HG02870 (cell line): ENCODE measurements at regions not wholly inside any gene's neighbourhood (a gene's known extent, or its start where the extent isn't known, plus 50 kb on each side); places are given as distances from the start of the nearest gene placed in this dataset.

Experiments used
- ATAC-seq: cut with Tn5 transposase; IDR thresholded peaks from one replicate; pipeline ENCODE4 v1.9.1; 2021; ENCODE audit warnings: mild to moderate bottlenecking, moderate library complexity; ENCODE audit not compliant: unreplicated experiment

DNA sequence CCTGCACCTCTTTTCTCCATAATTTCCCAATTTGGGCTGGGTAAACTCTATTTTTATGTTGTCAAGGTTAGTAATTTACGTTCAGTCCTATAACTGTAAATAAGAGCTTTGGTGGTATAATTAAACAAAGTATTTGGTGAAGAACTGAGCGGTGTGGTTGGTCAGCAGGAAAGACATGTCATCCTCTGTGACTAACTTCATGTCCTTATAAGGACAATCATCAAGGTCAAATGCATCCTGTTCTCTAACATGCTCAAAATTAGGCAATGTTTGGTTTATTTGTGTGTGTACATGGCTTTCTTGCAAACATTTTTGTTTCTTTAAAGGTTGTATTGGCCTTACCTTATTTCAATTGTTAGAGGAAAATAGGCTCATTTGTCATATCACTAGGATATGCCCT, 121.5 kb upstream of the NABP1 start:
- no peak for ATAC-seq

GRCh38 chr2:191557841-191558240, 120.1 kb upstream of the NABP1 start:
- no peak for ATAC-seq

DNA sequence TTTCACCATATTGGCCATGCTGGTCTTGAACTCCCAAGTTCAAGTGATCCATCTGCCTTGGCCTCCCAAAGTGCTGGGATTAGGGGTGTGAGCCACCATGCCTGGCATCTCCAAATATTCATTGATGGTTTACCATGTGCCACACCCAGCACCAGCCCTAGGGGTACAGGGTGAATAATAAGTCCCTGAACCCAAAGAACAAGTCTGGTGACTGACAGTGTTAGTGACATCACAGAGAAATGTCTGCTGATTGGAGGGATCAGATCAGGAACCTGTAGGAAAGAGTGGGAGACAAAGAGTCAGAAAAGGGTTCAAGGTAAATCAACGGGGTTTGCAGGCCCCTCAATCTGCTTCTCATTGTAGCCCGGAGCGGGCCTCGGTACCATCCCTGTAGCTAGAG, 118.4 kb upstream of the NABP1 start:
- ATAC-seq, result no peak

DNA sequence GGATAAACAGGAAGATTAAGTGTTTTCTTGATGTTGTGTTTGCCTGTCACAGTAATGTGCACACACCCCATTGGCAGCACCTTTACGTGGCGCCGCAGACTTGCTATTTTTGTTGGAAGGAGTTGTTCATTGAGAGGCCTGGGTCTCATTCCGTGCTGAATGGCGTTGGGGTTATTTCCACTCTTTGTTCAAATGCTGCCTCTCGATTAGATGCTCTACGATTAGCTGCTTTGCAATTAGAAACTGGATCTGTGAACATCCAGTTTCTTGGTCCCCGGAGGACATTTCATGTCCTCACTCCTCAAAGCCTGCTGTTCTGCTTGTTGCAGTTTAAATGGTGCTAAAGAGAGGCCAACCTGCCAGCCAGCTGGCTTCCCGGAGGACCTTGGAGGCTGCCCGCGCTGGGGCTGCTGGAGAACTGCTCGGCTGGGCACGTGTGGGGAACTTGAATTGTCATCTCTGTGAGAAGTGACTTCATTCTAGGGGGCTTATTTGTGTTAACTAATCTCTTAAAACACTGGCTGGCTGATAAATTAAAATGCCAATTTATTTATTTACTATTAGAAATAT, 117.4 kb upstream of the NABP1 start:
- ATAC-seq, result no peak

- ATAC-seq, result no peak
Observed at GRCh38 chr2:191565120-191565519, 112.8 kb upstream of the NABP1 start.

- peak; percentile 81 for ATAC-seq
Observed at GRCh38 chr2:191565647-191566198, 112.2 kb upstream of the NABP1 start.

- peak; percentile 74 for ATAC-seq
Observed at GRCh38 chr2:191566344-191566743, 111.6 kb upstream of the NABP1 start.

GRCh38 chr2:191567206-191567605, 110.7 kb upstream of the NABP1 start:
- no peak for ATAC-seq

DNA sequence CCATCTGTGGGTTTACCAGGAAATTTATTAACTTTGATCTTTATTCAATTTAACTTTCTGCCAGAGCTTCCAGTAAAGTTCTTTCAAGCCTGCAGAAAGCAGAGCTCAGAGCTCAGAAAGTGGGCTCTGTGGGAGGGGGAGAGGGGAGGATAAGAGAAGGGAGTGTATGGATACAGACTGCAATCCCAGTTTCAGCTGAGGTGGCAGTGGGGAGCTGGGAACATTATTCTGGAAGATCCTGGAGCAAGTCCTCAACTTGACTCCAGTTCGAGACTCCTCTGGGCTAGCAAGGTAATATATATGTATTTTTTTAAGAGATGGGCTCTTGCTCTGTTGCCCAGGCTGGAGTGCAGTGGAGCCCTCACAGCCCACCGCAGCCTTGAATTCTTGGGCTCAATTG, 108.9 kb upstream of the NABP1 start:
- ATAC-seq, result no peak

- ATAC-seq, result no peak
Observed at GRCh38 chr2:191571163-191571769, 106.7 kb upstream of the NABP1 start.

GRCh38 chr2:191572319-191572718, 105.6 kb upstream of the NABP1 start:
- ATAC-seq, result no peak

GRCh38 chr2:191573216-191573615, 104.7 kb upstream of the NABP1 start:
- no peak for ATAC-seq

- ATAC-seq, result no peak
Observed at GRCh38 chr2:191574232-191574631, 103.7 kb upstream of the NABP1 start.

- no peak for ATAC-seq
Observed at GRCh38 chr2:191577605-191578004, 100.3 kb upstream of the NABP1 start.

- ATAC-seq, result no peak
Observed at GRCh38 chr2:191578031-191578430, 99.9 kb upstream of the NABP1 start.

DNA sequence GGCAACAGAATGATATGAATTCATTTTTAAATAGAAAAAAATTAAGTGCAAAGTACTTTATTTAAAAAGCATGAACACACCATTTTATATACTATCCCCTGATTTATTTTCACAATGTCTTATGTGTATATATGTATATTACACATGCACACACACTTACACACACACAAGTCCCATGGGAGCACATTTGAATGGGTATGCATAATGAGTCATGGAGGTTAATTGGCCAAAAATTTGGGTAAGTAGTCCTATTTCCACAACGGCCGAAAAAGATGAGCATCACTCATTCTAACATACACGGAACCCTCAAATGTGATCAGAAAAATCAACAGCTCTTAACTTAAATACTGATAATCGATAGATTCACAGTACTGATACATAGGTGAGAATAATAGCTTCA, 97.4 kb upstream of the NABP1 start:
- ATAC-seq, result no peak

DNA sequence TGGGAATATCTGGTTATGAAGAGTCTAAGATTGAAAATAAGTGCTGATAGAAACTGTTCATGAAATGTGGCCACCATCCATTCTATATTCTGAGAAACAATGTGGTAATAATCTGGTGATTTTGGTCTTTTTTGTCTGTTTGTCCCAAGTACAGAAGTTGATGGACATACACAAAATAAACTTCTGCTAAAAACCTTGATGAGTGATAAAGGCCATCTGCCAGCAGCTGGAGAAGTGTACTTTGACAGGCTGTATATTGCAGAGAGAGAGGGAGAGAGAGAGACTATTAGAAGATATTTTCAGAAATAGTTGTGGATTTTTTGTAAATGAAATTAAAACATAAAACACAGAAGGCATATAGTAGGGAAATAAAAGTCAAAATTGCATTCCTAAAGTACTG, 96.9 kb upstream of the NABP1 start:
- ATAC-seq, result no peak

GRCh38 chr2:191582355-191582754, 95.6 kb upstream of the NABP1 start:
- ATAC-seq, result no peak

DNA sequence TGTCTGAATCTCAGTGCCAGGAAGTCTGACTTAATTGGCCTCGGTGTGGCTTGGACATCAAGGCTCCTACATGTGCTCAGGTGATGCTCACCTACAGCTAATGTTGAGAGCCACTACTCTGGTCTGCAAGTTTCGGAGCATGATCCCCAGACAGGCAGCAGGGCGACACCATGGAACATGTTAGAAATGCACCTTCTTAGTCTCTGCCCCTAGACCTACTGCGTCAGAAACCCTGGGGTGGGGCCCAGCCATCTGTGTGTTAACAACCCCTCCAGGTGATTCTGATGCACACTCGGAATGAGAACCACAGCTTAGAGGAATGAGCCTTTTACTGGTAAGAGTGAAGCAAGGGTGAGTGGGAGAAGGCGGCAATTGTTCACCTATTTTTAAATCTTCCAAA, 86.9 kb upstream of the NABP1 start:
- ATAC-seq, result no peak

- no peak for ATAC-seq
Observed at GRCh38 chr2:191593622-191594385, 84.1 kb upstream of the NABP1 start.

DNA sequence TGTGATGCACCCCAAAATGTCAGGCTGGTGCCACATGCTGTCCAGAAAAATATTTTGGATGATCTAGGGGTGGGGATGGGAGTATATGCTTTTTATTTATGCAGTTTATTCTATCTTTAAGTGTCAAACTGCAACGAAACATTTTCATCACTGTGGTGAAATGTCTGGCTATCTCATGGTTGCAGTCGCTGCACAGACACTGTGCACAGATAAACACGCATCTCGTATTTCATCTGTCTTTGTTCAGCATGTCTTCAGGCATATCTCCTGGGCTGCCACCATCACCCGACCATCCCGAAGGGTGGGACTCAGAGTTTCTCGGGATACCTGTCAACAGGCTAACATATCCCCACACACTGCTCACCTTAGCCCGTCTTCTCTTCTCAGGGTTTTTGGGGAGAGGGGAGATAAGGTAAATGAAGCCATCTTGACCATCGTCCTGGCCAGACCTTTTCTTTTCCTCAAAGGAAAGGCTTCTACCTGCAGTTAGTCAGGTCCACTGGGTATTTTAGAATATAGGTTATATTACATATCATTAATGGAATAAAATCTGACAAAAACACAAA, 80.7 kb upstream of the NABP1 start:
- ATAC-seq, result no peak

- ATAC-seq, result no peak
Observed at GRCh38 chr2:191598296-191598695, 79.6 kb upstream of the NABP1 start.
